ENCODE measurements at regions not wholly inside any gene's neighbourhood (a gene's known extent, or its start where the extent isn't known, plus 50 kb on each side); places are given as distances from the start of the nearest gene placed in this dataset.
A peak's percentile ranks its signal among the peaks of the same experiment; 100 is the strongest.

DNA sequence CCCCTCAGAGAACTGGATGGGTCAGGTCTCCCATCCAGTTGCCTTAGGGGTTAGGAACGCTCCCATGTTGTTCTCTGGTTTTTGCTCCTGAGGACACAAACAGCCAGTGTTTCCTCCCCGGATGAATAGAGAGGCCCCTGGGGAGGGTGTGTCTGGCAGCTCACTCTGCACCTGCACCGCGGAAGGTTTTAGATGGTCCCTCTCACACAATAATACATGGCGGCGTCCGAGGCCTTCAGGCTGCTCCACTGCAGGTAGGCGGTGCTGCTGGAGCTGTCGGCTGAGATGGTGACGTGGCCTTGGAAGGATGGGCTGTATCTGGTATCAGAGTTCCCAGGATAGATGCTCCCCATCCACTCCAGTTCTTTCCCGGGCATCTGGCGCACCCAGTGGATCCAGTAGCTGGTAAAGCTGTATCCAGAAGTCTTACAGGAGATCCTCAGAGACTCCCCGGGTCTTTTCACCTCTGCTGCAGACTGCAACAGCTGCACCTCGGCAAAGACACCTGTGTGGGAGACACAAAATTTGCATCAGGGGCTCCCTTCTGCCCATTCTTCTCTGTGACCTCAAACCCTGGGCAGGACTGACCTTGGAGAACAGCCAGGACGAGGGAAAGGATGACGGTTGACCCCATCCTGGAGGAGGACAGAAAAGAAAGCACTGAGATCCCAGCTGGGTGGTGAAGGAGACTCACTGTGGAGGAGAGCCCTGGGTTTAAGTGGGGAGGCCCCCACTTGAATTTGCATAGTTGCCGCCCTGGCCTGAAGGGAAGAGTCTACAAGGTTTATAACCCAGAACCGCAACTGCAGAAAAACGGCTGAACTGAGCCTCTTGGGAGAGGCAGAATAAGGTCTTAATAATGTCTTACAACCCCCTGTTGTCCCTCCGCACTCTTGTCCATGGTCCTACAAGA is 1324.8 kb downstream of the TMEM121 start:
- DNase-seq: no peak

DNA sequence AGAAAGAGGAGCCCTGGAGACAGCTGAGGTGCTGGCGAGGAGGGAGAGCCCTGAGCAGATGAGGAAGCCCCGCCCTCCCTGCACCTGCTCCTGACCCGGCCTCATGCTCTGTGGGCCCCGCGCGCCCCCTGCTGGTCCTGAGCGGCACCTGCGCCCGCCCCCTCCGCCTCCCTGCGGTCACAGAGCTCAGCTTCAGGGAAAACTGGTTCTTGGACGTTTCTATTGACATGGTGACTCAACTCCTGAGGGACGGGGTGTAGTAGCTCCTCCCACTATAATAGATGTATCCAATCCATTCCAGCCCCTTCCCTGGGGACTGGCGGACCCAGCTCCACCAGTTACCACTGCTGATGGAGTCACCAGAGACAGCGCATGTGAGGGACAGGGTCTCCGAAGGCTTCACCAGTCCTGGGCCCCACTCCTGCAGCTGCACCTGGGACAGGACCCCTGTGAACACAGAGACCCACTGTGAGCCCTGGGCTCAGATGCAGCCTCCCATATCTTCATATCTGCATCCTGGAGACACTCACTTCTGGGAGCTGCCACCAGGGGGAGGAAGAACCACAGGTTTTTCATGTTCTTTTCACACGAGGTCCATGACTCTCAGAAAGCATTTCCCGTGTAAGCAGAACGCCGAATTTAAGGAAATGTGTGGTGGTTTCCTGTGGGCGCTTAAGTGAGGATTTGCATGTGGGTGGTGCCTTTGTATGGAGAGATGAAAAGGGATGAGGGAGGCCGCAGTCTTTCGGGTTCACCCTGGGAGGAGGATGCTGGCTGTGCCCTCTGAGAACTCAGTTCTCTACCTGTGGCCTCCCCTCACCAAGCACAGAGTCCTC is 1346.4 kb downstream of the TMEM121 start:
- peak; percentile 94 for DNase-seq

DNA sequence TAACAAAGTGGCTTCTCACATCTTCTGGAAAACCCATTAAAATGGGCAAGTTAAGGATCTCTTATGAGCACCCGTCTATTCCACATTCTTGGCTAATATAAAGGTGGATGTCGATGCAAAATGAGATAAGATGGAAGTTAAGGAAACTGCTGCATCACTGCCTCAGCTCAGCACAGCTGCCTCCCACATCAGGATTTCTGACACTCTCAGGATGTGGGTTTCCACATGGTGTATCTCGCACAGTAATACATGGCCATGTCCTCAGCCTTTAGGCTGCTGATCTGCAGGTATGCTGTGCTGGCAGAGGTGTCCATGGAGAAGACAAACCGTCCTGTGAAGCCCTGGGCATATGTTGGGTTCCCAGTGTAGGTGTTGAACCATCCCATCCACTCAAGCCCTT is 1348.0 kb downstream of the TMEM121 start:
- DNase-seq: no peak

DNA sequence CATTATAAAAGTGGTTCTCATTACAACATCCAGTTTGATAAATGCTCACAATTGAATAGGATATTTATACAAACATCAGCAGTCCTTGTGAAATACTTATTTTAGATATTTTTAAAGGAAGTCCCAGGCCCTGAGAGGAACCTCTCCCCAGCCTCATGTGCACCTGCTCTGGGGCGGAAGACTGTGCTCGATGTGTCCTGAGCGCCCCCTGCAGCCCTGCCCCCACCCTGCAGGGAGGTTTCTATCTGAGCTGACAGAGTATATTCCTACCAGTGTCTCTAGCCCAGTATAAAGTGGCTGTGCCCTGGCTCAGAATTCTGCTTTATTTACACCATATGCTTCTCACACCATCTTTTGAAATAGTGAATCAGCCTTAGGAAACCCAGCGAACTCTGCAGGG is 1349.1 kb downstream of the TMEM121 start:
- DNase-seq: no peak

DNA sequence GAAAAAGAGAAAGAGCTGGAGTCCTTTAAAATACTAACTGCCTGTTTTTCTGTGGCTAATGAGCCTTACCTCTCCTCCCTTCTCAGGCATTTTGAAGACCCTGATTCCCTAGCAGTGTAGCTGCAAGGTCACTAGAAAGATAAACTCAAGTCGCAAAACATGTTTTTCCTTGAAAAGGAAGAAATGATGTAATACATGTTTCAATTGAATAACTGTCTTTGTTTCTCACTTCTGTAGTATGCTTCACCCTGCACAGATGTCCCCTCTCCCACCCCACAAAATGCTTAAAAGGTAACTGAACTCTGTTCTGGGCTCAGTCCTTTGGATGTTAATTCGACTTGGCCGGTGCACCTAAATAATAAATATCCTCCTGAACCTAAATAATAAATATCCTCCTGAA is 1350.3 kb downstream of the TMEM121 start:
- DNase-seq: no peak

DNA sequence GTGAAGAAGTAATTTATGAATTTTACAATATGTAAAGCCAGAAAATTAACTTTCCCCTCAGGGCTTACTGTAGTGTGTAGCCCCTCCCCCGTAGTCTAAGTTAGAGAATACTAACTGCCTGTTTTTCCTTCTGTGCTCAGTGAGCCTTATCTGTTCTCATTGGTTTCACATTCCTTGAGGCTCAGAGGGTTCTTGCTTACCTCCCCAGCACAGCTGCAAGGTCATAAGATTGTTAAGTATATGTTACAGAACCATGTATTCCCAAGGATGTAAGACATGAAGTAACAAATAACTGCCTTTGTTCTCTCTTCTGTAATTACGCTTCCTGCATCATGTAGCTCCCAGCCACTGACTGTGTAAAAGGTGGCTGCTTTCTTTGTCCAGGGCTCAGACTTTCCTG is 1351.1 kb downstream of the TMEM121 start:
- no peak for DNase-seq

DNA sequence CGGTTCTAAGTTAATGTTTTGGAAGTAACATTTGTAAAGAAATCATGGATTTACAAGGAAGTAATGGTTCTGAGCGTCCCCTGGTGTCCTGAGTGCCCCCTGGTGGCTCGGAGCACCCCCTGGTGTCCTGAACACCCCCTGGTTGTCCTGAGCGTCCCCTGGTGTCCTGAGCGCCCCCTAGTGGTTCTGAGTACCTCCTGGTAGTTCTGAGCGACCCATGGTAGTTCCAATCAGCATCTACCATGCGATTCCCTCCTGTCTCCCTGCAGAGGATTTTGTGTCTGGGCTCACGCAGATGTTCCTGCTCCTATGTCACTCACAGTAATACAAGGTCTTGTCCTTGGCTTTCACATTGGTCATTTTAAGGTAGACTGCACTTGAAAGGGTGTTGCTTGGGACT is 1352.9 kb downstream of the TMEM121 start:
- DNase-seq: no peak

DNA sequence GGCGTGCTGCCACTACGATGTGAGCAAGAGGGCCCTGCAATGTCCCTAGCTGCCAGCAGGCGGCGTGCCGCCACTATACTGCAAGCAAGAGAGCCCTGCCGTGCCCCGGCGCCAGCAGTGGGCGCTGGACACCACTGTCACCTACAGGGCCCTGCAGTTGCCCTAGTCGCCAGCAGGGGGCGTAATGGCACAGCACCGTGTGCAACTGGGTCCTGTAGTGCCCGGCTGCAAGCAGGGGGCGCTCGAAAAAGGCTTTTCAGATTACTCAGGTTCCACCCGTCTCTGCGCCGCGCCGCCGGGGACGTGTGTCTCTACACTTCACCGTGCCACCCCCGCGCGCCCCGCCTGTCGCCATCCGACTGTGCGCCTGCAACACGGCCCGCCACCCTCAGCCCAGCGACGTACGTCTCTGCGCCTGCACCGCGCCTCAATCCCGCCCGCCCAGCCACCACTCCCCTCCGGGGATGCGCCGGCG is 1356.9 kb downstream of the TMEM121 start:
- DNase-seq: no peak

Data from NCI-H774 (cell line).